ENCODE measurements at regions not wholly inside any gene's neighbourhood (a gene's known extent, or its start where the extent isn't known, plus 50 kb on each side); places are given as distances from the start of the nearest gene placed in this dataset.
"Not testable (repeated sequence)": the region's sequence is repeated elsewhere in the genome, so short reads cannot be mapped to it uniquely, and the experiment has no call there.

GRCh38 chr6:76942203-76942966 is 520.9 kb downstream of the HTR1B start:
- H3K4me3 ChIP-seq, result no peak overlapping the region
- no peak for DNase-seq
- TF ChIP-seq POLR2A (IDR thresholded peaks at IDR 0.05) (no peak), CTCF (IDR thresholded peaks at IDR 0.05) (no peak)
- no peaks in the 10 kb centered on the region for H3K4me1 ChIP-seq
- intact Hi-C loops (cut with DNase I; ENCODE audit: low total_unique reads), result no loop called here
- H3K36me3 ChIP-seq (ENCODE audit: low read depth, missing control alignments), result no peaks in the 10 kb centered on the region
- H3K9me3 ChIP-seq, result no peaks in the 10 kb centered on the region
- WGBS, 2 donors, result 88 to 98% methylated on average over 1 to 2 of the region's 2 CpGs
- H3K27ac ChIP-seq, result no peak overlapping the region
- no peaks in the 10 kb centered on the region for H3K27me3 ChIP-seq

DNA sequence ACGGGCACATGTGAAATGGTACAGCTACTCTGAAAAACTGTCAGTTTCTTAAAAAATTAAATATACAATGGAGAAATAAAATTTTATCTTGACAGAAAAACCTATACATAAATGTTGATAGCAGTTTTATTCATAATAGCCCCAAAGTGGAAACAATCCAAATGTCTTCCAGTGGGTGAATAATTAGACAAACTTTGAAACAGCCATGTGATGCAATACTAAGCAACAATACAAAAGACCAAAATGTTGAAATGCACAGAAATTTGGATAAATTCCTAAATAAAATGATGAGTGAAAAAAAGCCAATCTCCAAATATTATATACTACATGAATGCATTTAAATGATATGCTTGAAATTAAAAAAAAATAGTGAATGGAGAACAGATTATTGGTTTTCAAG is 523.1 kb downstream of the HTR1B start:
- DNase-seq, result no peak
- Histone ChIP-seq H3K27ac (no peak overlapping the region), H3K36me3 (ENCODE audit: low read depth, missing control alignments) (no peaks in the 10 kb centered on the region), H3K27me3 (no peaks in the 10 kb centered on the region), H3K4me3 (no peak overlapping the region), H3K4me1 (no peaks in the 10 kb centered on the region), H3K9me3 (no peaks in the 10 kb centered on the region)
- WGBS, 2 donors, result 90 to 100% methylated on average over 1 of the region's 1 CpG
- no peak for TF ChIP-seq CTCF (IDR thresholded peaks at IDR 0.05)
- no peak for TF ChIP-seq POLR2A (IDR thresholded peaks at IDR 0.05)
- intact Hi-C loops (cut with DNase I; ENCODE audit: low total_unique reads), result no loop called here

GRCh38 chr6:76914737-76915136 is 548.6 kb downstream of the HTR1B start:
- DNase-seq, result no peak
- 63 to 65% methylated on average over 2 of the region's 2 CpGs for WGBS, 2 donors
- Histone ChIP-seq H3K36me3 (ENCODE audit: low read depth, missing control alignments) (no peaks in the 10 kb centered on the region), H3K4me1 (no peaks in the 10 kb centered on the region), H3K27me3 (no peaks in the 10 kb centered on the region), H3K27ac (no peak overlapping the region), H3K9me3 (no peaks in the 10 kb centered on the region), H3K4me3 (no peak overlapping the region)
- intact Hi-C loops (cut with DNase I; ENCODE audit: low total_unique reads), result no loop called here
- TF ChIP-seq POLR2A (IDR thresholded peaks at IDR 0.05) (no peak), CTCF (IDR thresholded peaks at IDR 0.05) (no peak)

DNA sequence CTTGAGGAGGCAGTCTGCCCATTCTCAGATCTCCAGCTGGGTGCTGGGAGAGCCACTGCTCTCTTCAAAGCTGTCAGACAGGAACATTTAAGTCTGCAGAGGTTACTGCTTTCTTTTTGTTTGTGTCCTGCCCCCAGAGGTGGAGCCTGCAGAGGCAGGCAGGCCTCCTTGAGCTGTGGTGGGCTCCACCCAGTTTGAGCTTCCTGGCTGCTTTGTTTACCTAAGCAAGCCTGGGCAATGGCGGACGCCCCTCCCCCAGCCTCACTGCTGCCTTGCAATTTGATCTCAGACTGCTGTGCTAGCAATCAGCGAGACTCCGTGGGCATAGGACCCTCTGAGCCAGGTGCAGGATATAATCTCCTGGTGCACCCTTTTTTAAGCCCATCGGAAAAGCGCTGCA is 557.8 kb downstream of the HTR1B start:
- H3K27ac ChIP-seq; DNase-seq; H3K36me3 ChIP-seq (ENCODE audit: low read depth, missing control alignments); H3K4me3 ChIP-seq; H3K4me1 ChIP-seq; H3K9me3 ChIP-seq; intact Hi-C loops (cut with DNase I; ENCODE audit: low total_unique reads); H3K27me3 ChIP-seq: not testable (repeated sequence)
- WGBS, 2 donors, result 90 to 100% methylated on average over 2 to 6 of the region's 6 CpGs

- 67% methylated on average over 3 of the region's 3 CpGs for WGBS, 2 donors
- H3K4me1 ChIP-seq, result no peaks in the 10 kb centered on the region
- H3K4me3 ChIP-seq, result no peak overlapping the region
- H3K27ac ChIP-seq, result no peak overlapping the region
- no peak for TF ChIP-seq POLR2A (IDR thresholded peaks at IDR 0.05)
- no peak for TF ChIP-seq CTCF (IDR thresholded peaks at IDR 0.05)
- intact Hi-C loops (cut with DNase I; ENCODE audit: low total_unique reads), result no loop called here
- no peaks in the 10 kb centered on the region for H3K9me3 ChIP-seq
- no peaks in the 10 kb centered on the region for H3K27me3 ChIP-seq
- DNase-seq, result no peak
- H3K36me3 ChIP-seq (ENCODE audit: low read depth, missing control alignments), result no peaks in the 10 kb centered on the region
Observed at GRCh38 chr6:76892542-76892941, 570.7 kb downstream of the HTR1B start.
